ENCODE measurements at regions not wholly inside any gene's neighbourhood (a gene's known extent, or its start where the extent isn't known, plus 50 kb on each side); places are given as distances from the start of the nearest gene placed in this dataset.

- Histone ChIP-seq H3K79me2 (ENCODE audit: control insufficient read depth, insufficient read depth, low read length) (no peaks in the 10 kb centered on the region), H3K56ac (ENCODE audit: low read length) (no peak overlapping the region), H3K4me2 (ENCODE audit: low read length) (no peak overlapping the region), H3K23ac (ENCODE audit: low read length) (no peak overlapping the region), H2BK5ac (ENCODE audit: low read length) (no peak overlapping the region), H2BK15ac (replicated peaks; ENCODE audit: low read depth) (no peak overlapping the region), H3K4ac (ENCODE audit: low read depth, low read length) (no peak overlapping the region), H3K4me1 (ENCODE audit: control insufficient read depth, low read depth, low read length) (no peaks in the 10 kb centered on the region), H3K18ac (ENCODE audit: low read length) (no peak overlapping the region), H3K36me3 (ENCODE audit: control insufficient read depth, insufficient read depth, low read length) (no peaks in the 10 kb centered on the region), H2AK5ac (ENCODE audit: low read length) (no peak overlapping the region), H3K9ac (ENCODE audit: low read length) (no peak overlapping the region), H4K5ac (ENCODE audit: low read length) (no peak overlapping the region), H4K8ac (ENCODE audit: low read depth, low read length) (no peak overlapping the region), H2BK120ac (ENCODE audit: low read depth, low read length) (no peak overlapping the region), H3K4me3 (ENCODE audit: low read length) (no peak overlapping the region), H3K79me1 (ENCODE audit: low read length) (no peaks in the 10 kb centered on the region), H3K27ac (ENCODE audit: low read depth, low read length) (no peak overlapping the region), H3K27me3 (ENCODE audit: insufficient read depth, low read length, poor library complexity) (no peaks in the 10 kb centered on the region)
- no peak for DNase-seq
- no CpG with 5 or more reads among the region's 2 CpGs for WGBS (ENCODE audit: extremely low coverage, insufficient coverage, low lambda C conversion rate)
Observed at GRCh38 chr4:26105337-26105736, 191.3 kb downstream of the SMIM20 start.

- Histone ChIP-seq H3K4me2 (ENCODE audit: low read length) (no peak overlapping the region), H3K79me1 (ENCODE audit: low read length) (no peaks in the 10 kb centered on the region), H3K27me3 (ENCODE audit: insufficient read depth, low read length, poor library complexity) (no peaks in the 10 kb centered on the region), H3K79me2 (ENCODE audit: control insufficient read depth, insufficient read depth, low read length) (no peaks in the 10 kb centered on the region), H3K4ac (ENCODE audit: low read depth, low read length) (no peak overlapping the region), H3K9ac (ENCODE audit: low read length) (no peak overlapping the region), H2BK5ac (ENCODE audit: low read length) (no peak overlapping the region), H4K5ac (ENCODE audit: low read length) (no peak overlapping the region), H3K27ac (ENCODE audit: low read depth, low read length) (no peak overlapping the region), H3K18ac (ENCODE audit: low read length) (no peak overlapping the region), H3K4me3 (ENCODE audit: low read length) (no peak overlapping the region), H3K23ac (ENCODE audit: low read length) (no peak overlapping the region), H2BK120ac (ENCODE audit: low read depth, low read length) (no peak overlapping the region), H2AK5ac (ENCODE audit: low read length) (no peak overlapping the region), H4K8ac (ENCODE audit: low read depth, low read length) (no peak overlapping the region), H3K56ac (ENCODE audit: low read length) (no peak overlapping the region), H2BK15ac (replicated peaks; ENCODE audit: low read depth) (no peak overlapping the region), H3K36me3 (ENCODE audit: control insufficient read depth, insufficient read depth, low read length) (no peaks in the 10 kb centered on the region), H3K4me1 (ENCODE audit: control insufficient read depth, low read depth, low read length) (no peaks in the 10 kb centered on the region)
- no peak for DNase-seq
- no CpG with 5 or more reads among the region's 7 CpGs for WGBS (ENCODE audit: extremely low coverage, insufficient coverage, low lambda C conversion rate)
Observed at GRCh38 chr4:26105815-26106699, 192.0 kb downstream of the SMIM20 start.

- Histone ChIP-seq H3K79me2 (ENCODE audit: control insufficient read depth, insufficient read depth, low read length) (no peaks in the 10 kb centered on the region), H2BK15ac (replicated peaks; ENCODE audit: low read depth) (no peak overlapping the region), H3K4ac (ENCODE audit: low read depth, low read length) (no peak overlapping the region), H4K8ac (ENCODE audit: low read depth, low read length) (no peak overlapping the region), H3K79me1 (ENCODE audit: low read length) (no peaks in the 10 kb centered on the region), H2AK5ac (ENCODE audit: low read length) (no peak overlapping the region), H3K27ac (ENCODE audit: low read depth, low read length) (no peak overlapping the region), H2BK120ac (ENCODE audit: low read depth, low read length) (no peak overlapping the region), H2BK5ac (ENCODE audit: low read length) (no peak overlapping the region), H3K27me3 (ENCODE audit: insufficient read depth, low read length, poor library complexity) (no peaks in the 10 kb centered on the region), H3K18ac (ENCODE audit: low read length) (no peak overlapping the region), H3K36me3 (ENCODE audit: control insufficient read depth, insufficient read depth, low read length) (no peaks in the 10 kb centered on the region), H3K23ac (ENCODE audit: low read length) (no peak overlapping the region), H4K5ac (ENCODE audit: low read length) (no peak overlapping the region), H3K4me3 (ENCODE audit: low read length) (no peak overlapping the region), H3K56ac (ENCODE audit: low read length) (no peak overlapping the region), H3K4me1 (ENCODE audit: control insufficient read depth, low read depth, low read length) (no peaks in the 10 kb centered on the region), H3K9ac (ENCODE audit: low read length) (no peak overlapping the region), H3K4me2 (ENCODE audit: low read length) (no peak overlapping the region)
- DNase-seq = no peak
Observed at GRCh38 chr4:26106776-26107175, 192.8 kb downstream of the SMIM20 start.

GRCh38 chr4:26108054-26108453 is 194.0 kb downstream of the SMIM20 start:
- no peak overlapping the region for H2BK15ac ChIP-seq (replicated peaks; ENCODE audit: low read depth)
- no peak overlapping the region for H3K4me2 ChIP-seq (ENCODE audit: low read length)
- H3K27ac ChIP-seq (ENCODE audit: low read depth, low read length) = no peak overlapping the region
- no peak overlapping the region for H4K8ac ChIP-seq (ENCODE audit: low read depth, low read length)
- DNase-seq = no peak
- no peak overlapping the region for H3K4ac ChIP-seq (ENCODE audit: low read depth, low read length)
- no peak overlapping the region for H3K23ac ChIP-seq (ENCODE audit: low read length)
- H3K79me2 ChIP-seq (ENCODE audit: control insufficient read depth, insufficient read depth, low read length) = no peaks in the 10 kb centered on the region
- no CpG with 5 or more reads among the region's 2 CpGs for WGBS (ENCODE audit: extremely low coverage, insufficient coverage, low lambda C conversion rate)
- no peak overlapping the region for H2BK120ac ChIP-seq (ENCODE audit: low read depth, low read length)
- H3K4me1 ChIP-seq (ENCODE audit: control insufficient read depth, low read depth, low read length) = no peaks in the 10 kb centered on the region
- H2BK5ac ChIP-seq (ENCODE audit: low read length) = no peak overlapping the region
- H4K5ac ChIP-seq (ENCODE audit: low read length) = no peak overlapping the region
- H3K56ac ChIP-seq (ENCODE audit: low read length) = no peak overlapping the region
- H3K18ac ChIP-seq (ENCODE audit: low read length) = no peak overlapping the region
- H3K79me1 ChIP-seq (ENCODE audit: low read length) = no peaks in the 10 kb centered on the region
- H3K36me3 ChIP-seq (ENCODE audit: control insufficient read depth, insufficient read depth, low read length) = no peaks in the 10 kb centered on the region
- H3K9ac ChIP-seq (ENCODE audit: low read length) = no peak overlapping the region
- no peaks in the 10 kb centered on the region for H3K27me3 ChIP-seq (ENCODE audit: insufficient read depth, low read length, poor library complexity)
- H2AK5ac ChIP-seq (ENCODE audit: low read length) = no peak overlapping the region
- H3K4me3 ChIP-seq (ENCODE audit: low read length) = no peak overlapping the region

GRCh38 chr4:26110493-26110892 is 196.5 kb downstream of the SMIM20 start:
- Histone ChIP-seq H3K4me2 (ENCODE audit: low read length) (no peak overlapping the region), H3K4ac (ENCODE audit: low read depth, low read length) (no peak overlapping the region), H2BK5ac (ENCODE audit: low read length) (no peak overlapping the region), H3K23ac (ENCODE audit: low read length) (no peak overlapping the region), H3K56ac (ENCODE audit: low read length) (no peak overlapping the region), H3K4me1 (ENCODE audit: control insufficient read depth, low read depth, low read length) (no peaks in the 10 kb centered on the region), H3K36me3 (ENCODE audit: control insufficient read depth, insufficient read depth, low read length) (no peaks in the 10 kb centered on the region), H4K5ac (ENCODE audit: low read length) (no peak overlapping the region), H3K4me3 (ENCODE audit: low read length) (no peak overlapping the region), H3K18ac (ENCODE audit: low read length) (no peak overlapping the region), H3K9ac (ENCODE audit: low read length) (no peak overlapping the region), H3K27ac (ENCODE audit: low read depth, low read length) (no peak overlapping the region), H3K27me3 (ENCODE audit: insufficient read depth, low read length, poor library complexity) (no peaks in the 10 kb centered on the region), H2AK5ac (ENCODE audit: low read length) (no peak overlapping the region), H2BK15ac (replicated peaks; ENCODE audit: low read depth) (no peak overlapping the region), H2BK120ac (ENCODE audit: low read depth, low read length) (no peak overlapping the region), H3K79me1 (ENCODE audit: low read length) (no peaks in the 10 kb centered on the region), H4K8ac (ENCODE audit: low read depth, low read length) (no peak overlapping the region), H3K79me2 (ENCODE audit: control insufficient read depth, insufficient read depth, low read length) (no peaks in the 10 kb centered on the region)
- no peak for DNase-seq
- WGBS (ENCODE audit: extremely low coverage, insufficient coverage, low lambda C conversion rate) = no CpG with 5 or more reads among the region's 5 CpGs

Measured in mesendoderm (in vitro differentiated cells).